ENCODE measurements at regions not wholly inside any gene's neighbourhood (a gene's known extent, or its start where the extent isn't known, plus 50 kb on each side); places are given as distances from the start of the nearest gene placed in this dataset.
A peak's percentile ranks its signal among the peaks of the same experiment; 100 is the strongest.

DNA sequence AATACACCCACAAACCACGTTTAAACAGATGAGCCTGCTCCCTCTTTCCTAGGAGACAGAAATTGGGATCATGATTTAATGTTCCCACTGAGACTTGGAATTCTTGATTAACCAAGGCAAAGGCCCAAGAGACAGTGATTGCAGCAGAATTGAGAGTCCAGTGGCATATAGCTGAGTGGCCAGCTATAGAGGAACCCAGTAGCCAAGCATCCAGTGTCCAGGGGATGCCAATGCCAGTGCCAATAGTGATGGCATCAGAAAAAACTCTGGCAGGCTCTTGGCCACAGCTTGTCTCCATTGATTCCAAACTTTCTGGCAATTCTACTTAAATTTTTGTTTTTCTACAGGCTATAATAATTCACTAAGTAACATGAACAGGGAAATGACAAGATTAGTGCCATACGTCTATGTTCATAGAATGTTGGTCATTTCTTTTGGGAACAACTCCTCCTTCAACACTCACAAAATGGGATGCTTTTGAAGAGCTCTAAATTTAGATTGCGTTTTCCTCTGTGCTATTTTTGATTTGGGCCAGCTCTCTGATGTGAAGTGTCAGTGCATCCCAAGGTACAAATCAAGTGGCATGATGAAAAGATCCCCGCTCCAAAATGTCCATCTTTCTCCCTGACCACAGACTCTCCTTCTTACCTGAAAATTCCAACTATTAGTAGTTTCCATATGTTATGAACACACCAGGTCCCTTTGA lies 83.1 kb upstream of the A1CF start:
- no peak overlapping the region for H3K27ac ChIP-seq
- TF ChIP-seq, protein P1, sequence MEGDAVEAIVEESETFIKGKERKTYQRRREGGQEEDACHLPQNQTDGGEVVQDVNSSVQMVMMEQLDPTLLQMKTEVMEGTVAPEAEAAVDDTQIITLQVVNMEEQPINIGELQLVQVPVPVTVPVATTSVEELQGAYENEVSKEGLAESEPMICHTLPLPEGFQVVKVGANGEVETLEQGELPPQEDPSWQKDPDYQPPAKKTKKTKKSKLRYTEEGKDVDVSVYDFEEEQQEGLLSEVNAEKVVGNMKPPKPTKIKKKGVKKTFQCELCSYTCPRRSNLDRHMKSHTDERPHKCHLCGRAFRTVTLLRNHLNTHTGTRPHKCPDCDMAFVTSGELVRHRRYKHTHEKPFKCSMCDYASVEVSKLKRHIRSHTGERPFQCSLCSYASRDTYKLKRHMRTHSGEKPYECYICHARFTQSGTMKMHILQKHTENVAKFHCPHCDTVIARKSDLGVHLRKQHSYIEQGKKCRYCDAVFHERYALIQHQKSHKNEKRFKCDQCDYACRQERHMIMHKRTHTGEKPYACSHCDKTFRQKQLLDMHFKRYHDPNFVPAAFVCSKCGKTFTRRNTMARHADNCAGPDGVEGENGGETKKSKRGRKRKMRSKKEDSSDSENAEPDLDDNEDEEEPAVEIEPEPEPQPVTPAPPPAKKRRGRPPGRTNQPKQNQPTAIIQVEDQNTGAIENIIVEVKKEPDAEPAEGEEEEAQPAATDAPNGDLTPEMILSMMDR (conservative IDR thresholded peaks at IDR 0.05), result no peak

- TF ChIP-seq, protein P1 (conservative IDR thresholded peaks at IDR 0.05), result no peak
Observed at GRCh38 chr10:50972591-50972990, 87.2 kb upstream of the A1CF start.

DNA sequence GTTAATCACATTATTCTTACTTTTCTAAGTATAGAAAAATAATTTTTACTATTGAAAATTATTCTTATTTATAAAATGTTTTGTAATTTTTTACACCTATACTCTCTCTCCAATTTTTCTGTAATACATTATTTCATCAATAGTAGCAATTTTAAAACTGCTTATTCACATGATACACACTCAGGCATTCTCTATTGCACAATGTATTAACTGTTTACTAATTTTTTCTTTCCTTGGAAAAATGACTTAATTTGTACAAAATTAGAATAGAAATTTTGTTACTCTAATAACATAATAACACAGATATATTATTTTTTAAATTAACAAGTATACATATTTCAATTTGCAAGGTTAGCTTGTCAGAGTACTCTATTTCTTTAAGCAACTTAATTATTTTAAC lies 92.9 kb upstream of the PRKG1 start:
- TF ChIP-seq, protein P1 (conservative IDR thresholded peaks at IDR 0.05), result no peak

More at GRCh38 chr10:50972591-50972990, 87.2 kb upstream of the A1CF start:
- H3K27ac ChIP-seq, result no peak overlapping the region

GRCh38 chr10:50981904-50982303 lies 92.4 kb upstream of the PRKG1 start:
- no peak overlapping the region for H3K27ac ChIP-seq
- TF ChIP-seq, protein P1 (conservative IDR thresholded peaks at IDR 0.05), result no peak

More for the DNA sequence above, 92.9 kb upstream of the PRKG1 start:
- H3K27ac ChIP-seq, result no peak overlapping the region

DNA sequence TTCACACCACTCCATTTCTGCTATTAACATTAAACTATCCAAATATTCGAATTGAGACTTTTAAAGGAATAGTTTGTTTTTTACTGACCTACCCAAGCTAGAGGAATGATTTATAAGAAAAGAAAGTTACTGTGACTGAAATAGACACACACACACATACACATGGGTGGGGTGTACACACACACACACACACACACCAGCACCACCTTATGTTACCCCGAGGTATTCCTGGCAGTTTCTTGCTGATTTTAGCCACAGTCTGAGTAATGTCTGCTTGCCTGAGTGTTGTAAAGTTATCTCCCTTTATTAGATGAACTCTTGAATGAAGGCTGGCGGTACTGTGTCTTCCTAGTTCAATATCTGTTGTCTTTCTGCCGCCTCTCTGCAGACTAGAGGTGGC lies 91.3 kb upstream of the PRKG1 start:
- TF ChIP-seq, protein P1 (conservative IDR thresholded peaks at IDR 0.05), result no peak
- H3K27ac ChIP-seq, result no peak overlapping the region

DNA sequence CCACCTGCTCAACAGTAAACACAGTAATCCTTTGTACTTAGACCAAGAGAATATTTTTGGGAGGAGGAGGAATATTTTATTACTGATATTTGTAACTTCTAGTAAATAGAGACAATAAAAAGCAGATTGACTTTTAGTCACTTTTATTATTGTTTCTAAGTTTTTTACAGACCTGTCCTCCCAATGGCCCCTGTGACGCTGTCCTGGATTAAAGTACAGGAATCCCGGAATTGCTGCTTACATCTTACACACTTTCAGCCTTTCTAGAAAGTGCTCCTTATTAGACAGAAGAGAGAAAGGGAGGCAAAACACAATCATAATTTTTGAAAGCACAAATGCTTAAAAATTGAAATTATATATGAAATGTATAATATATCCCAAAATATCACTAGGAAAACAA lies 86.4 kb upstream of the PRKG1 start:
- no peak overlapping the region for H3K27ac ChIP-seq
- TF ChIP-seq, protein P1 (conservative IDR thresholded peaks at IDR 0.05), result no peak

- no peak overlapping the region for H3K27ac ChIP-seq
- TF ChIP-seq, protein P1 (conservative IDR thresholded peaks at IDR 0.05), result peak; percentile 73
Observed at GRCh38 chr10:50988792-50989191, 85.5 kb upstream of the PRKG1 start.

All from VCaP (cell line).